AG10803 (cell line): ENCODE measurements at regions not wholly inside any gene's neighbourhood (a gene's known extent, or its start where the extent isn't known, plus 50 kb on each side); places are given as distances from the start of the nearest gene placed in this dataset.

Experiments used
- DNase-seq: peaks from one replicate; pipeline ENCODE4 v3.0.0; 2010; ENCODE audit warnings: low read depth
- H3K4me3 ChIP-seq: 2 replicates; pipeline ENCODE4 v1.5.1; 2011; ENCODE audit warnings: mild to moderate bottlenecking, low read length, control low read depth
- TF ChIP-seq, protein P1 (sequence below): conservative IDR thresholded peaks from 2 replicates; pipeline ENCODE4 v1.5.1; 2011; ENCODE audit warnings: mild to moderate bottlenecking, low read length, control low read depth, inconsistent platforms

DNA sequence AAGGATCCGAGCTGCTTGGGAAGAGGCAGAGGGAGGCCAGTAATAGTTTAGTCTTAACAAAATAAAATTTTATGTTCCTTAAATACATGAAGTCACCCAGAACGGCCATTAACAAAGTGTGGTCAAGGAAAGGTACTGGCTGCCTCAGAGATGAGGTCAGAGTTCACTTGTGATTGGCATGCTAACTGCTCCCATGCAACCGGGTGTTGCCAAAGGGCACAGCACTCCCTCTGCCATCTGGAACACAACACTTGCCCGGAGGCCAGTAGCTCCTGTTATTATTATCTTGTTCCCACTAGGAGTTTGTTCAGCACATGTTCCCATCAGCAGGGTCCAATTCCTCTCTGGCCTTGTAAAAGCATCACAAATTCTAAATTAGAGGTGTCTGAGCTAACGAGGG, 207.0 kb downstream of the CYP26B1 start:
- TF ChIP-seq, protein P1, sequence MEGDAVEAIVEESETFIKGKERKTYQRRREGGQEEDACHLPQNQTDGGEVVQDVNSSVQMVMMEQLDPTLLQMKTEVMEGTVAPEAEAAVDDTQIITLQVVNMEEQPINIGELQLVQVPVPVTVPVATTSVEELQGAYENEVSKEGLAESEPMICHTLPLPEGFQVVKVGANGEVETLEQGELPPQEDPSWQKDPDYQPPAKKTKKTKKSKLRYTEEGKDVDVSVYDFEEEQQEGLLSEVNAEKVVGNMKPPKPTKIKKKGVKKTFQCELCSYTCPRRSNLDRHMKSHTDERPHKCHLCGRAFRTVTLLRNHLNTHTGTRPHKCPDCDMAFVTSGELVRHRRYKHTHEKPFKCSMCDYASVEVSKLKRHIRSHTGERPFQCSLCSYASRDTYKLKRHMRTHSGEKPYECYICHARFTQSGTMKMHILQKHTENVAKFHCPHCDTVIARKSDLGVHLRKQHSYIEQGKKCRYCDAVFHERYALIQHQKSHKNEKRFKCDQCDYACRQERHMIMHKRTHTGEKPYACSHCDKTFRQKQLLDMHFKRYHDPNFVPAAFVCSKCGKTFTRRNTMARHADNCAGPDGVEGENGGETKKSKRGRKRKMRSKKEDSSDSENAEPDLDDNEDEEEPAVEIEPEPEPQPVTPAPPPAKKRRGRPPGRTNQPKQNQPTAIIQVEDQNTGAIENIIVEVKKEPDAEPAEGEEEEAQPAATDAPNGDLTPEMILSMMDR, result no peak
- DNase-seq, result no peak
- no peak overlapping the region for H3K4me3 ChIP-seq

DNA sequence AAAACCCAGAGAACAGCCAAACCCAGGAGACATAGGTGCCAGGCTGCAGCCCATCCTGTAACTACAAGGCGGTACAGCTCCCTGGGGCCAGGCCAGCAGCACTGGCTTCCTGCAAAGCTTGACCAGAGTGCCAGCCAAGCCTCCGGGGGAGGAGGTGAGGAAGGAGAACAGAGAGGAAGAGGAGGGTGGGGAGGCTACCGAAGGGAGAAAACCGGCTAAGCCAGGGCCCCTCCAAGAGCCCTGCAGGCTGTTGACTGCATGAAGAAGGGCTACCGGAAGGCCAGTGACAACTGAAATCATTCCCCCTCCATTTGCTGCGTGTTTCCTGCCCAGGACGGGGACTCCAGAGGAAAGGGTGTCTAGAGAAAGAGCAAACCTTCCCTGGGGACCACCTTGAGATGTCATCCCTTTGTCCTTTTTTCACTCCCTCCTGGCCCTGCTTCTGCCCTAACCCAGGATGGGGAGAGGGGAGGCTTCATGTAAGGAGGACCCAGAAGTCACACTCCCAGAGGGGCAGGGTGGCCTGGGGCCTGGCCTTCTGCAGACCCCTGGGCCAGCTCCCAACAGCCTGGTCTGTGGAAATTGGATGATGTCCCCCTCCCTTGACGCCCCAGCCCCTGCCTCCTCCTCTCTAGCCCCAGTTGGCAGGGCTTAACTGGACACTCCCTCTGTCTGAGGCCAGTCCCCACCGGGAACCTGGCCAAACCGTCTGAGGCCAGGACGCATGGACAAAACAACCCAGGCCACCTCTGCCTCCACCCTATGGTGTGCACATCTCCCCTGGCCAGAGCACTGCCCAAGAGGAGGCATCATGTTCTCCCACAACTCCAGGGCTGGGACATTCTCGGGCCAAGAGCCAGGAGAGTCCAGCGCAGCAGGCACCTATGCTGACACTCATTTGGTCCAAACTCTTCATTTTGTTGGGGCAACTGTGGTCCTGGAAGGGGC, 207.8 kb downstream of the CYP26B1 start:
- DNase-seq, result no peak
- H3K4me3 ChIP-seq, result no peak overlapping the region
- TF ChIP-seq, protein P1, result no peak

DNA sequence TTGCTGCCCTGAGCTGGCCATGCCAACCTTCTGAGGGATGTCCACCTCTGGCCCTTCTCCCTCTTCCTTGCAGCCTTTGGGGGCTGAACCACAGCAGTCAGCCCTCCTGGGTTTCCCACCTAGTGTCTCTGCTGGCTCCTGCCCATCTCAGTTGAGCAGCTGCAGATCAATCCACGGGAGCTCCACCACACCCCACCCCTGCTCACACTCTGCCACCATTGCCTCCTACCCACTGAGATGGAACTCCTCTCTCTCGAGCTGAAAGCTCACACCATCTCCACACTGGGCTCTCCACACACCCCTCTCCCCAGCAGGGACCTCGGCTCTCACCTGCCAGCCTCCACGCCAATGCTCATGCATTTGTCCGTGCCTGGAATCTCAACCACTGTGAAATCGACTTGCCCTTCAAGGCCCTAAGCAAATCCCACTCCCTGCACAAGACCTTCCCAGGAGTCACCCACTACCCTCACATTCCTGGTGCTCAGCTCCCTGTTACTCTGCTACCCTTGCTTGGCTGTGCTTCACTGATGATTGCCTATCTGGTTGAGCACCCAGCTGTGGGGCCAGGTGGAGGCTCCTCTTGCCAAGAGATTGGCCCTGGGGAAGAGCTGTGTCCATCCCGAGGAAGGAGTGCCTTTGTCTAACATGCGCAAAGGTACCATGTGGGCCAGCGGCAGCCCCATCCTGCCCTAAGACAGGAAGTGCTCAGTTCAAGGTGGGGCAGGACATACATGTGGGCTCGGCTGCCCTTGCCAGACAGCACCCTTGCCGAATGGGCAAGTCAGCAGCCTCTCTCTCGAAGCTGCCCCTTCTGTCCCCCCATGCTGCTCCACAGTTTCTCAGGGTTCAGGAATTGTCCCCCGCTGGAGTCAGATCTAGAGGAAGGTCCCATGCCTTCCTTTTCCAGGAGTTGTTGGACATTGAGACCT, 208.7 kb downstream of the CYP26B1 start:
- TF ChIP-seq, protein P1, result no peak
- no peak overlapping the region for H3K4me3 ChIP-seq
- DNase-seq, result no peak

DNA sequence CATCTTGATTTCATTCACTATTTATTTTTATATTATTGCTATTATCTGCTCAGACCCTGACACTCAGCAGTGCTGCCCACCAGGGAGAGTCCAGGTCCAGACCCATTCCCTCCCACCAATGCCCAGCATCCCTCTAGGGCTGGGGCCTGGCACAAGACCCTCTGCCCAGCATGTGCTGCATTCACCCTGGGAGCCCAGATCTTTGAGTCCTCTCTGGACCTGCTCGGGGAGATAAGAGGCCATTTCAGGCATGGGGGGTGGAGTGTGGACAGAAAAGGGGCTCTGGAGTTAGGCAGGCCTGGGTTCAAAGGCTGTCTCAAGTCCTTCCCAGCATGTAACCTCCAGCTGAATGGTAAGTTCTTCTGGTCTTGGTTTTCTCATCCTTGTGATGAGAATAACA, 209.6 kb downstream of the CYP26B1 start:
- TF ChIP-seq, protein P1, result no peak
- no peak for DNase-seq
- no peak overlapping the region for H3K4me3 ChIP-seq

DNA sequence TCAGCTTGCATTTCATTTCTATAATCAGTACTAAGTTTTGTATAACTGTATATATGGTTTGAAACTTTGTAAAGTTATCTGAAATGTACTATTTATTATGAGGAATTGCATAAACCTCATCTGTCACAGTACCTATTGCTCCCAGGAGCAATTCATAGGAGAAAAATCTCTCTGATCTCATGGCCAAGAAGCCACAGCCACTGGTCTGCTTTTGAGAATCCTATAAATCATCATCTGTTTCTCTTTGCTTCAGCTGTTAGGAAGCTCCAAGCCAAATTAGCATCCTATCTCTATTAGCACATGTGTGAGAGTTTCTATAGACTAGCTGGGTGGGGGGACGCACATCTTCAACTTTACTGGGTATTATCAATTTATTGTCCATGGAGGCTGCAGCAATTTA, 210.3 kb downstream of the CYP26B1 start:
- DNase-seq, result no peak

DNA sequence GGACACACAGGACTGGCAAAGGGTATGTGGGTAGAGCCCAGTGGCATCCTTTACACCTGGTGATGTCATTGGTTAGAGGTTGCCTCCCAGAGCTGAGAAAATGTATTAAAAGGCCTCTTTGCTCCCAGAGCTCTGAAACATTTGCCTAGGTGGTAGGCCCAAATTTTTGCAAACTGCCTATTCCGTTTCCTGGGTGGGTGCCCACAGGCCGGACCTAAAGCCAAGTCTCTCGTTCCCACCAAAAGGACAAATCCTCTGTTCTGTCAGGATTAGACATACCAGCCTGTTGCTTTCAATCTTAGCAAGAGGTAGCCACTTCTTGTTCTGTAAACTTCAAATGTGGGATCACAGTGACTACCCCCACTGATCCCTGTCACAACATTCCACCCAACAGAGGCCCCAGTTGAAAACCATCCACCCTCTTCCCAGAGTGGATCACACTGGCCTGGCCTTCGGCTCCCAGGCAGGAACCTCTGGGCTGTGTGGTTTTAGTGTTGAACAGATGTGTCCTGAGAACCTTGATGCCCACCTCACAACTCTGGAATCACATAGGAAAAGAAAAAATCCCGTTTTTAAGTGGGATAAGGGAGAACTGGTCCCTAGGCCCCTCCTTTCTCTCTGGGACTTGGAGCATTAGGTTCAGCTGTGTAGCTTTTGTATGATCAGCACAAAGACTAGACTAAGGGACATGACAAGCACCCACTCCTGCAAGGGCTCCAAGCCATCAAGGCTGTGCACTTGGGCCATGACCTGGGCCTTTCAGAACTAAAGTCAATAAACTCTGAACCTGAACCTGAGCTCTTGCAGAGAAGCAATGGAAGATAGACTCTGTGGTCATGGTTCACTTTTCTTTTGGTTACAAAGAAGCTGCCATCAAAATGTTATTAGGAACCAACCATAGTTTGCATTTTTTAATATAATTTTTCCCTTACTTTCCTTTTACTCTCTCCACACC, 211.3 kb downstream of the CYP26B1 start:
- no peak overlapping the region for H3K4me3 ChIP-seq
- TF ChIP-seq, protein P1, result no peak
- DNase-seq, result no peak

More for the DNA sequence above, 210.3 kb downstream of the CYP26B1 start:
- TF ChIP-seq, protein P1, result no peak
- no peak overlapping the region for H3K4me3 ChIP-seq
